OCI-LY1 (cell line): ENCODE measurements at regions not wholly inside any gene's neighbourhood (a gene's known extent, or its start where the extent isn't known, plus 50 kb on each side); places are given as distances from the start of the nearest gene placed in this dataset.

Experiments
- H2AFZ ChIP-seq: fragments of 200-600 bp; sonication (generic), shearing (Covaris generic); 2 replicates; pipeline ENCODE4 v1.6.0; 2014; ENCODE audit warnings: antibody characterized with exemption, mild to moderate bottlenecking, low read length
- H3F3A ChIP-seq: fragments of 200-600 bp; sonication (generic), shearing (Covaris generic); 2 replicates; pipeline ENCODE4 v1.6.0; 2014; ENCODE audit warnings: mild to moderate bottlenecking, antibody characterized with exemption, low read length, moderate library complexity; ENCODE audit not compliant: insufficient read depth
- H3K27ac ChIP-seq: fragments of 200-600 bp; sonication (generic); 2 replicates; pipeline ENCODE4 v1.5.1; 2014; ENCODE audit warnings: low read length, mixed run types, mild to moderate bottlenecking, low read depth; ENCODE audit not compliant: poor library complexity, severe bottlenecking
- H3K27me3 ChIP-seq: fragments of 200-600 bp; sonication (generic); 2 replicates; pipeline ENCODE4 v1.6.0; 2014; ENCODE audit warnings: antibody characterized with exemption, mild to moderate bottlenecking, low read length, moderate library complexity; ENCODE audit not compliant: insufficient read depth
- H3K36me3 ChIP-seq: fragments of 200-600 bp; sonication (generic); 2 replicates; pipeline ENCODE4 v1.6.1; 2014; ENCODE audit warnings: mild to moderate bottlenecking, antibody characterized with exemption, low read length, moderate library complexity, mixed read lengths; ENCODE audit not compliant: insufficient read depth
- H3K4me1 ChIP-seq: fragments of 200-600 bp; sonication (generic); 2 replicates; pipeline ENCODE4 v1.5.1; 2014; ENCODE audit warnings: mild to moderate bottlenecking, low read length, moderate library complexity; ENCODE audit not compliant: insufficient read depth, severe bottlenecking
- H3K4me2 ChIP-seq: fragments of 200-600 bp; sonication (generic), shearing (Covaris generic); 2 replicates; pipeline ENCODE4 v1.6.1; 2014; ENCODE audit warnings: low read length
- H3K4me3 ChIP-seq: fragments of 200-600 bp; sonication (generic); 2 replicates; pipeline ENCODE4 v1.5.1; 2014; ENCODE audit warnings: low read length, low read depth, mild to moderate bottlenecking, mixed read lengths; ENCODE audit not compliant: poor library complexity, severe bottlenecking
- H3K79me2 ChIP-seq: fragments of 200-600 bp; shearing (Covaris generic); 2 replicates; pipeline ENCODE4 v1.6.1; 2016; ENCODE audit warnings: mixed run types, low read length, mixed read lengths; ENCODE audit not compliant: insufficient read depth
- H3K9ac ChIP-seq: fragments of 200-600 bp; sonication (generic), shearing (Covaris generic); 2 replicates; pipeline ENCODE4 v1.6.1; 2014; ENCODE audit warnings: mild to moderate bottlenecking, low read length, mixed read lengths
- H3K9me2 ChIP-seq: fragments of 200-600 bp; sonication (generic), shearing (Covaris generic); 2 replicates; pipeline ENCODE4 v1.6.1; 2014; ENCODE audit warnings: low read depth, mild to moderate bottlenecking, low read length, mixed read lengths
- H3K9me3 ChIP-seq: fragments of 200-600 bp; shearing (Covaris generic); 2 replicates; pipeline ENCODE4 v1.6.1; 2014; ENCODE audit warnings: low read length, mixed read lengths
- H4K20me1 ChIP-seq: fragments of 200-600 bp; sonication (generic), shearing (Covaris generic); 2 replicates; pipeline ENCODE4 v1.6.0; 2016; ENCODE audit warnings: mild to moderate bottlenecking, low read length; ENCODE audit not compliant: insufficient read depth
- EZH2 ChIP-seq: fragments of 200-600 bp; sonication (generic), shearing (Covaris generic); IDR thresholded peaks from 2 replicates; pipeline ENCODE4 v1.8.0; 2017; ENCODE audit warnings: borderline replicate concordance, mixed run types, mild to moderate bottlenecking, antibody characterized with exemption, low read length, moderate library complexity, mixed read lengths
- TF ChIP-seq, protein P1 (sequence below): fragments of 200-600 bp; sonication (generic), shearing (Covaris generic); IDR thresholded peaks from 2 replicates; pipeline ENCODE4 v1.5.1; 2017; ENCODE audit warnings: mild to moderate bottlenecking, antibody characterized with exemption, low read length, moderate library complexity, mixed read lengths

DNA sequence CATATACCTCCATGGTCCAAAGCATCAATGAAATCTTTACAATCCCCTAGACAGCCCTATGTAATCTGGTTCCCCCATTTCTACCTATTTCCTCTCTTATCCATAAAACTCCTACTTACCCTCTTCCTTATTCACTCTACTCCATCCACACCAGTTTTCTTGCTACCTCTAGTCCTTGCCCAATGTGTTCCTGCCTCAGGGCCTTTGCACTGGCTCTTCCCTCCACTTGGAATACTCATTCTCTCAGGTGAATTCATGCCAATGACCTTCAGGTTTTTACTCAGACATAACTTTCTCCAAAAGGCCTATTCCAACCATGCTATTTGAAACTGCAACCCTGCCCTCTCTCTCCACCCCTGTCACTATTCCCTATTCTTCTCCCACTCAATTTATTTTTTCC lies 138.7 kb upstream of the KRR1 start:
- H3K27ac ChIP-seq = no peak overlapping the region
- no peaks in the 10 kb centered on the region for H3K79me2 ChIP-seq
- TF ChIP-seq, protein P1, sequence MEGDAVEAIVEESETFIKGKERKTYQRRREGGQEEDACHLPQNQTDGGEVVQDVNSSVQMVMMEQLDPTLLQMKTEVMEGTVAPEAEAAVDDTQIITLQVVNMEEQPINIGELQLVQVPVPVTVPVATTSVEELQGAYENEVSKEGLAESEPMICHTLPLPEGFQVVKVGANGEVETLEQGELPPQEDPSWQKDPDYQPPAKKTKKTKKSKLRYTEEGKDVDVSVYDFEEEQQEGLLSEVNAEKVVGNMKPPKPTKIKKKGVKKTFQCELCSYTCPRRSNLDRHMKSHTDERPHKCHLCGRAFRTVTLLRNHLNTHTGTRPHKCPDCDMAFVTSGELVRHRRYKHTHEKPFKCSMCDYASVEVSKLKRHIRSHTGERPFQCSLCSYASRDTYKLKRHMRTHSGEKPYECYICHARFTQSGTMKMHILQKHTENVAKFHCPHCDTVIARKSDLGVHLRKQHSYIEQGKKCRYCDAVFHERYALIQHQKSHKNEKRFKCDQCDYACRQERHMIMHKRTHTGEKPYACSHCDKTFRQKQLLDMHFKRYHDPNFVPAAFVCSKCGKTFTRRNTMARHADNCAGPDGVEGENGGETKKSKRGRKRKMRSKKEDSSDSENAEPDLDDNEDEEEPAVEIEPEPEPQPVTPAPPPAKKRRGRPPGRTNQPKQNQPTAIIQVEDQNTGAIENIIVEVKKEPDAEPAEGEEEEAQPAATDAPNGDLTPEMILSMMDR = no peak
- TF ChIP-seq EZH2 = no peak
- no peaks in the 10 kb centered on the region for H3K27me3 ChIP-seq
- no peaks in the 10 kb centered on the region for H3K36me3 ChIP-seq
- no peaks in the 10 kb centered on the region for H4K20me1 ChIP-seq
- no peak overlapping the region for H2AFZ ChIP-seq
- no peak overlapping the region for H3K9ac ChIP-seq
- no peaks in the 10 kb centered on the region for H3K9me3 ChIP-seq
- H3K4me1 ChIP-seq = no peaks in the 10 kb centered on the region
- H3F3A ChIP-seq = no peaks in the 10 kb centered on the region
- H3K4me3 ChIP-seq = no peak overlapping the region
- H3K9me2 ChIP-seq = no peaks in the 10 kb centered on the region
- H3K4me2 ChIP-seq = no peak overlapping the region

DNA sequence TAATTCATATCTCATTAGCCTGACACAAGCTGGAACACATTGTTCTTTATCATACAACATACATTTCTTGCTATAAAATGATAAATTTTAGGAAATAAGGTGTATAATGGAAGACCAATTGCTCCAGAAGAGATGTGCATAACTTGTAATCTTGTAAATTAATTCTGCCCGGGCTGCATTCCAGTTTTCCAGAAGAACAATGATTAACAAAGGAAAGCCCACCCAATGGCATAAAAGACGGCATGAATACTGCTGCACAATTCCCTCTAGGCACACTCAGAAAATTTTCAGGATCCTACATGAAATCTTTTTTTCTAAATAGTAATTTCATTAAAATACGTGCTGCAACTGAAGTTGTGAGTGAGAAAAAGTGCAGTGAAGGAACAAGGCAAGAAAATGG lies 137.4 kb upstream of the KRR1 start:
- TF ChIP-seq, protein P1 = no peak
- TF ChIP-seq EZH2 = no peak
- H3K9me2 ChIP-seq = no peaks in the 10 kb centered on the region
- H3K4me3 ChIP-seq = no peak overlapping the region
- no peaks in the 10 kb centered on the region for H3K4me1 ChIP-seq
- no peak overlapping the region for H3K4me2 ChIP-seq
- H3F3A ChIP-seq = no peaks in the 10 kb centered on the region
- H3K9me3 ChIP-seq = no peaks in the 10 kb centered on the region
- H3K27me3 ChIP-seq = no peaks in the 10 kb centered on the region
- H3K27ac ChIP-seq = no peak overlapping the region
- H3K9ac ChIP-seq = no peak overlapping the region
- no peak overlapping the region for H2AFZ ChIP-seq
- H4K20me1 ChIP-seq = no peaks in the 10 kb centered on the region
- H3K36me3 ChIP-seq = no peaks in the 10 kb centered on the region
- no peaks in the 10 kb centered on the region for H3K79me2 ChIP-seq

GRCh38 chr12:75646329-75647210 lies 135.2 kb upstream of the KRR1 start:
- no peaks in the 10 kb centered on the region for H3K27me3 ChIP-seq
- no peak for TF ChIP-seq EZH2
- TF ChIP-seq, protein P1 = no peak
- H3F3A ChIP-seq = no peaks in the 10 kb centered on the region
- no peak overlapping the region for H3K4me2 ChIP-seq
- no peaks in the 10 kb centered on the region for H3K9me3 ChIP-seq
- H3K27ac ChIP-seq = no peak overlapping the region
- H3K4me1 ChIP-seq = no peaks in the 10 kb centered on the region
- no peaks in the 10 kb centered on the region for H3K36me3 ChIP-seq
- no peak overlapping the region for H3K4me3 ChIP-seq
- H3K79me2 ChIP-seq = no peaks in the 10 kb centered on the region
- H2AFZ ChIP-seq = no peak overlapping the region
- H3K9ac ChIP-seq = no peak overlapping the region
- no peaks in the 10 kb centered on the region for H4K20me1 ChIP-seq
- no peaks in the 10 kb centered on the region for H3K9me2 ChIP-seq
